ENCODE measurements at regions not wholly inside any gene's neighbourhood (a gene's known extent, or its start where the extent isn't known, plus 50 kb on each side); places are given as distances from the start of the nearest gene placed in this dataset.

GRCh38 chr2:215863687-215864086 is 149.7 kb downstream of the MREG start:
- no peak for FAIRE-seq

GRCh38 chr2:215862351-215862771 is 151.0 kb downstream of the MREG start:
- Histone ChIP-seq H3K4me1 (replicated peaks in 1 of 2; ENCODE audit: control insufficient read depth in 2 of 2, insufficient read depth in 2 of 2, low read length in 2 of 2) (no peaks in the 10 kb centered on the region; a peak in 1 of 5 replicates), H3K9ac (ENCODE audit: insufficient read depth in 1 of 2, low read depth in 2 of 2, low read length in 2 of 2) (no peak overlapping the region), H3K9me1 (ENCODE audit: control insufficient read depth, insufficient read depth, low read length) (no peaks in the 10 kb centered on the region), H2AFZ (ENCODE audit: low read depth, low read length) (no peak overlapping the region), H3K4me3 (no peak overlapping the region), H3K36me3 (ENCODE audit: control insufficient read depth, insufficient read depth, low read length) (no peaks in the 10 kb centered on the region), H4K20me1 (replicated peaks; ENCODE audit: control insufficient read depth, insufficient read depth, low read length) (no peaks in the 10 kb centered on the region), H3K9me3 (replicated peaks; ENCODE audit: control insufficient read depth, insufficient read depth, low read depth, low read length) (no peaks in the 10 kb centered on the region), H3K27me3 (ENCODE audit: control insufficient read depth in 2 of 2, insufficient read depth in 2 of 2, low read length in 2 of 2) (no peaks in the 10 kb centered on the region), H3K27ac (ENCODE audit: extremely low read depth, low read depth, low read length) (no peak overlapping the region), H3K4me2 (ENCODE audit: insufficient read depth, low read length) (no peak overlapping the region), H3K79me2 (ENCODE audit: control insufficient read depth, insufficient read depth, low read length) (no peaks in the 10 kb centered on the region)
- ATAC-seq (no peak), FAIRE-seq (no peak), DNase-seq (ENCODE audit: extremely low read depth in 1 of 4, low spot score in 3 of 4) (no peak)
- WGBS (ENCODE audit: insufficient coverage, low coverage, missing lambda C conversion rate) = 78% methylated on average over 3 of the region's 3 CpGs
- POLR2A ChIA-PET = no interaction called here
- BruUV-seq (replicated peaks) = no TSS peak
- in situ Hi-C loops (cut with MboI) (no loop called here), intact Hi-C loops (cut with micrococcal nuclease) (no loop called here)
- TF ChIP-seq ZNF217 (CRISPR knock-in tag; IDR thresholded peaks at IDR 0.05) = no peak
- TF ChIP-seq, protein P1, sequence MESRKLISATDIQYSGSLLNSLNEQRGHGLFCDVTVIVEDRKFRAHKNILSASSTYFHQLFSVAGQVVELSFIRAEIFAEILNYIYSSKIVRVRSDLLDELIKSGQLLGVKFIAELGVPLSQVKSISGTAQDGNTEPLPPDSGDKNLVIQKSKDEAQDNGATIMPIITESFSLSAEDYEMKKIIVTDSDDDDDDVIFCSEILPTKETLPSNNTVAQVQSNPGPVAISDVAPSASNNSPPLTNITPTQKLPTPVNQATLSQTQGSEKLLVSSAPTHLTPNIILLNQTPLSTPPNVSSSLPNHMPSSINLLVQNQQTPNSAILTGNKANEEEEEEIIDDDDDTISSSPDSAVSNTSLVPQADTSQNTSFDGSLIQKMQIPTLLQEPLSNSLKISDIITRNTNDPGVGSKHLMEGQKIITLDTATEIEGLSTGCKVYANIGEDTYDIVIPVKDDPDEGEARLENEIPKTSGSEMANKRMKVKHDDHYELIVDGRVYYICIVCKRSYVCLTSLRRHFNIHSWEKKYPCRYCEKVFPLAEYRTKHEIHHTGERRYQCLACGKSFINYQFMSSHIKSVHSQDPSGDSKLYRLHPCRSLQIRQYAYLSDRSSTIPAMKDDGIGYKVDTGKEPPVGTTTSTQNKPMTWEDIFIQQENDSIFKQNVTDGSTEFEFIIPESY (CRISPR knock-in tag; IDR thresholded peaks at IDR 0.05) = no peak
- no peak for TF ChIP-seq GABPB1 (CRISPR knock-in tag; IDR thresholded peaks at IDR 0.05)
- CTCF ChIA-PET (ENCODE audit: low intra/inter-chr PET ratio) = no interaction called here

More at GRCh38 chr2:215863687-215864086, 149.7 kb downstream of the MREG start:
- no peak overlapping the region for H3K9ac ChIP-seq (ENCODE audit: insufficient read depth in 1 of 2, low read depth in 2 of 2, low read length in 2 of 2)
- CTCF ChIA-PET (ENCODE audit: low intra/inter-chr PET ratio) = no interaction called here
- no peak overlapping the region for H3K4me3 ChIP-seq
- BruUV-seq (replicated peaks) = no TSS peak
- WGBS (ENCODE audit: insufficient coverage, low coverage, missing lambda C conversion rate) = 7% methylated on average over 2 of the region's 2 CpGs
- H3K9me1 ChIP-seq (ENCODE audit: control insufficient read depth, insufficient read depth, low read length) = no peaks in the 10 kb centered on the region
- intact Hi-C loops (cut with micrococcal nuclease) (no loop called here), in situ Hi-C loops (cut with MboI) (no loop called here)
- H3K27me3 ChIP-seq (ENCODE audit: control insufficient read depth in 2 of 2, insufficient read depth in 2 of 2, low read length in 2 of 2) = no peaks in the 10 kb centered on the region
- no peak overlapping the region for H2AFZ ChIP-seq (ENCODE audit: low read depth, low read length)
- no peaks in the 10 kb centered on the region for H3K36me3 ChIP-seq (ENCODE audit: control insufficient read depth, insufficient read depth, low read length)
- DNase-seq (ENCODE audit: extremely low read depth in 1 of 4, low spot score in 3 of 4) = no peak
- H3K27ac ChIP-seq (ENCODE audit: extremely low read depth, low read depth, low read length) = no peak overlapping the region
- no peaks in the 10 kb centered on the region for H3K9me3 ChIP-seq (replicated peaks; ENCODE audit: control insufficient read depth, insufficient read depth, low read depth, low read length)
- POLR2A ChIA-PET = interaction anchor here (0.8 kb wide), 1 partner anchor 52 kb away, joined by 4 read pairs; no protein-coding TSS in a partner anchor
- TF ChIP-seq JUND (IDR thresholded peaks at IDR 0.05; ENCODE audit: borderline replicate concordance, low read depth, low read length) (peak; percentile 44; the same call in 1 of the 2 replicates), JUND (tag; IDR thresholded peaks at IDR 0.05; ENCODE audit: borderline replicate concordance, low read depth, low read length) (0 out of 3 replicates have a peak, but pooled peaks have one; percentile 47), ATF7 (IDR thresholded peaks at IDR 0.05) (peak; percentile 48; the same call in 1 of the 2 replicates), JUN (IDR thresholded peaks at IDR 0.05; ENCODE audit: borderline replicate concordance, low read depth, low read length) (0 out of 2 replicates have a peak, but pooled peaks have one; percentile 21), JUN (CRISPR knock-in tag; IDR thresholded peaks at IDR 0.05; ENCODE audit: borderline replicate concordance) (no peak), TCF7 (IDR thresholded peaks at IDR 0.05; ENCODE audit: borderline replicate concordance) (no peak)
- TF ChIP-seq, protein P2, sequence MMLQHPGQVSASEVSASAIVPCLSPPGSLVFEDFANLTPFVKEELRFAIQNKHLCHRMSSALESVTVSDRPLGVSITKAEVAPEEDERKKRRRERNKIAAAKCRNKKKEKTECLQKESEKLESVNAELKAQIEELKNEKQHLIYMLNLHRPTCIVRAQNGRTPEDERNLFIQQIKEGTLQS (IDR thresholded peaks at IDR 0.05) = peak; percentile 69
- TF ChIP-seq, protein P2 (CRISPR knock-in tag; conservative IDR thresholded peaks at IDR 0.05) = no peak
- H4K20me1 ChIP-seq (replicated peaks; ENCODE audit: control insufficient read depth, insufficient read depth, low read length) = no peaks in the 10 kb centered on the region
- peak; percentile 56; the same call in 1 of the 3 replicates for ATAC-seq
- H3K4me2 ChIP-seq (ENCODE audit: insufficient read depth, low read length) = no peak overlapping the region
- H3K79me2 ChIP-seq (ENCODE audit: control insufficient read depth, insufficient read depth, low read length) = no peaks in the 10 kb centered on the region
- H3K4me1 ChIP-seq (replicated peaks in 1 of 2; ENCODE audit: control insufficient read depth in 2 of 2, insufficient read depth in 2 of 2, low read length in 2 of 2) = no peaks in the 10 kb centered on the region; a peak in 1 of 5 replicates
